Ovary (tissue), 7 donors: ENCODE measurements at regions not wholly inside any gene's neighbourhood (a gene's known extent, or its start where the extent isn't known, plus 50 kb on each side); places are given as distances from the start of the nearest gene placed in this dataset.

ENCODE experiments used
- DNase-seq, 5 donors: peaks; one replicate each; pipeline ENCODE4 v3.0.0-alpha.2; 2019 to 2020
- H3K27ac ChIP-seq, 2 donors: fragments of 200-600 bp; one replicate each; pipeline versions ENCODE4 v1.5.1 to v1.8.0; 2019 to 2022
- H3K27me3 ChIP-seq: fragments of 200-600 bp; one replicate; pipeline ENCODE4 v1.8.0; 2022
- H3K36me3 ChIP-seq: fragments of 200-600 bp; sonication (generic); one replicate; pipeline ENCODE4 v1.5.1; 2019
- H3K4me1 ChIP-seq: one replicate; pipeline ENCODE4 v1.8.1; 2013; ENCODE audit warnings: mild to moderate bottlenecking, moderate library complexity; ENCODE audit not compliant: insufficient read depth
- H3K4me3 ChIP-seq: fragments of 200-600 bp; sonication (generic); one replicate; pipeline ENCODE4 v1.5.1; 2017
- H3K9me3 ChIP-seq, 2 donors: fragments of 200-600 bp in 1 of 2; sonication (generic) in 1 of 2; one replicate each; pipeline versions ENCODE4 v1.5.1 to v1.8.1; 2013 to 2019; ENCODE audit warnings: mild to moderate bottlenecking in 1 of 2, moderate library complexity in 1 of 2
- CTCF ChIP-seq, 3 donors: fragments of 450-650 bp in 2 of 3; fragments of 200-600 bp in 1 of 3; IDR thresholded peaks; one replicate each; pipeline versions ENCODE4 v1.5.1 to v1.8.0; 2016 to 2022; ENCODE audit warnings: antibody characterized with exemption in 3 of 3, mild to moderate bottlenecking in 1 of 3
- EP300 ChIP-seq: sonication (generic); formaldehyde crosslinking; IDR thresholded peaks from one replicate; pipeline ENCODE4 v1.6.1; 2017; ENCODE audit warnings: antibody characterized with exemption
- POLR2A ChIP-seq: fragments of 450-650 bp; IDR thresholded peaks from one replicate; pipeline ENCODE4 v1.6.1; 2017; ENCODE audit warnings: antibody characterized with exemption, mild to moderate bottlenecking, moderate library complexity
- WGBS, 3 donors: extraction: QIAGEN DNeasy Blood & Tissue Kit in 1 of 3; methylation state at CpG; one replicate each; pipeline versions ENCODE4 v1.1.5 to v1.1.7; 2013 to 2017; 5-methylcytosine and 5-hydroxymethylcytosine counted together
- intact Hi-C, 4 donors: fragments of 100-400 bp; cut with DNase I; formaldehyde crosslinking; loops; one replicate each; pipeline versions ENCODE4 v1.11.0 to v1.15.1; 2022 to 2023
- donor health status: DM: no; HTN: no; CAD: no; lungs with moderate emphysema.
- donor health status: DM: no; HTN: no; CAD: no.
- donor health status: Bipolar disorder and iron deficiency.
- donor health status: DM: no; HTN: no; CAD: no.
- donor health status: DM: yes; HTN: yes; CAD: no.

GRCh38 chr5:39484673-39485072 is 59.9 kb upstream of the DAB2 start:
- DNase-seq, result no peak
- H3K36me3 ChIP-seq, result no peaks in the 10 kb centered on the region
- H3K27me3 ChIP-seq, result no peaks in the 10 kb centered on the region
- no peak overlapping the region for H3K4me3 ChIP-seq
- H3K9me3 ChIP-seq, result no peaks in the 10 kb centered on the region
- H3K4me1 ChIP-seq, result no peaks in the 10 kb centered on the region
- intact Hi-C loops, result no loop called here
- H3K27ac ChIP-seq, result no peak overlapping the region
- 63 to 77% (median 72%) methylated on average over 1 of the region's 1 CpG for WGBS, 3 donors
- TF ChIP-seq POLR2A (no peak), EP300 (no peak), CTCF (IDR thresholded peaks at IDR 0.05) (no peak)

- WGBS, 3 donors, result 92 to 98% (median 97%) methylated on average over 1 of the region's 1 CpG
- Histone ChIP-seq H3K4me3 (no peak overlapping the region), H3K27ac (no peak overlapping the region), H3K9me3 (no peaks in the 10 kb centered on the region), H3K27me3 (no peaks in the 10 kb centered on the region), H3K36me3 (no peaks in the 10 kb centered on the region), H3K4me1 (no peaks in the 10 kb centered on the region)
- no peak for DNase-seq
- TF ChIP-seq POLR2A (no peak), CTCF (IDR thresholded peaks at IDR 0.05) (no peak), EP300 (no peak)
- intact Hi-C loops, result no loop called here
Measured at GRCh38 chr5:39482098-39482497, 57.3 kb upstream of the DAB2 start.

GRCh38 chr5:39479537-39479936 is 54.8 kb upstream of the DAB2 start:
- Histone ChIP-seq H3K4me1 (no peaks in the 10 kb centered on the region), H3K9me3 (no peaks in the 10 kb centered on the region), H3K27me3 (no peaks in the 10 kb centered on the region), H3K4me3 (no peak overlapping the region), H3K36me3 (no peaks in the 10 kb centered on the region), H3K27ac (no peak overlapping the region)
- TF ChIP-seq CTCF (IDR thresholded peaks at IDR 0.05) (no peak), EP300 (no peak), POLR2A (no peak)
- 90 to 93% (median 92%) methylated on average over 6 of the region's 6 CpGs for WGBS, 3 donors
- no peak for DNase-seq
- intact Hi-C loops, result no loop called here

GRCh38 chr5:39478863-39479262 is 54.1 kb upstream of the DAB2 start:
- Histone ChIP-seq H3K36me3 (no peaks in the 10 kb centered on the region), H3K9me3 (no peaks in the 10 kb centered on the region), H3K27ac (no peak overlapping the region), H3K4me1 (no peaks in the 10 kb centered on the region), H3K27me3 (no peaks in the 10 kb centered on the region), H3K4me3 (no peak overlapping the region)
- WGBS, 3 donors, result 0% methylated on average over 1 of the region's 1 CpG
- TF ChIP-seq EP300 (no peak), CTCF (IDR thresholded peaks at IDR 0.05) (no peak), POLR2A (no peak)
- DNase-seq, result no peak
- intact Hi-C loops, result no loop called here

GRCh38 chr5:39476843-39477220 is 52.1 kb upstream of the DAB2 start:
- no peak for DNase-seq
- Histone ChIP-seq H3K36me3 (no peaks in the 10 kb centered on the region), H3K27me3 (no peaks in the 10 kb centered on the region), H3K4me3 (no peak overlapping the region), H3K4me1 (no peaks in the 10 kb centered on the region), H3K9me3 (no peaks in the 10 kb centered on the region), H3K27ac (no peak overlapping the region)
- no peak for TF ChIP-seq EP300
- 69 to 77% (median 71%) methylated on average over 2 of the region's 2 CpGs for WGBS, 3 donors
- intact Hi-C loops, result no loop called here
